Psoas muscle (tissue), 7 donors: ENCODE measurements at regions not wholly inside any gene's neighbourhood (a gene's known extent, or its start where the extent isn't known, plus 50 kb on each side); places are given as distances from the start of the nearest gene placed in this dataset.

Experiments
- ATAC-seq, 4 donors: fragments of 200-7000 bp; cut with Tn5 transposase; one replicate each; pipeline ENCODE4 v1.9.1; 2020; ENCODE audit warnings: moderate library complexity in 3 of 4, mild to moderate bottlenecking in 2 of 4
- DNase-seq, 2 donors: peaks; one replicate each; pipeline ENCODE4 v3.0.0-alpha.2; 2020
- H3K27ac ChIP-seq: fragments of 200-600 bp; one replicate; pipeline ENCODE4 v1.8.0; 2022
- H3K27me3 ChIP-seq, 3 donors: fragments of 200-600 bp in 1 of 3; one replicate each; pipeline versions ENCODE4 v1.6.1 to v1.8.0; 2013 to 2022; ENCODE audit warnings: low read length in 2 of 3, mild to moderate bottlenecking in 2 of 3, moderate library complexity in 1 of 3; ENCODE audit not compliant: insufficient read depth in 3 of 3
- H3K36me3 ChIP-seq, 2 donors: fragments of 200-600 bp in 1 of 2; one replicate each; pipeline versions ENCODE4 v1.6.1 to v1.8.0; 2013 to 2022; ENCODE audit warnings: low read depth in 1 of 2, mild to moderate bottlenecking in 1 of 2, moderate library complexity in 1 of 2; ENCODE audit not compliant: insufficient read depth in 1 of 2
- H3K4me1 ChIP-seq: fragments of 200-600 bp; one replicate; pipeline ENCODE4 v1.8.0; 2022
- H3K4me3 ChIP-seq: fragments of 200-600 bp; one replicate; pipeline ENCODE4 v1.8.0; 2022; ENCODE audit warnings: mild to moderate bottlenecking
- H3K9me3 ChIP-seq: fragments of 200-600 bp; one replicate; pipeline ENCODE4 v1.8.0; 2022
- WGBS, 3 donors: extraction: QIAGEN DNeasy Blood & Tissue Kit; methylation state at CpG; one replicate each; pipeline versions ENCODE4 v1.1.6 to v1.1.7; 2013; 5-methylcytosine and 5-hydroxymethylcytosine counted together
- intact Hi-C, 2 donors: fragments of 100-400 bp; cut with DNase I; formaldehyde crosslinking; loops; one replicate each; pipeline versions ENCODE4 v1.11.0 to v1.14.2; 2022
- TF ChIP-seq, protein P1 (sequence below): fragments of 200-600 bp; IDR thresholded peaks from one replicate; pipeline ENCODE4 v1.8.0; 2022; ENCODE audit warnings: antibody characterized with exemption
- donor health status: healthy with polysubstance abuse.
- donor health status: DM: no; HTN: no; CAD: no; lungs with moderate emphysema.
- donor health status: Bipolar disorder and iron deficiency.
- donor health status: healthy.
- donor health status: DM: yes; HTN: yes; CAD: no.
- donor health status: DM: no; HTN: no; CAD: no.
- donor health status: DM: yes; HTN: yes; CAD: no.

DNA sequence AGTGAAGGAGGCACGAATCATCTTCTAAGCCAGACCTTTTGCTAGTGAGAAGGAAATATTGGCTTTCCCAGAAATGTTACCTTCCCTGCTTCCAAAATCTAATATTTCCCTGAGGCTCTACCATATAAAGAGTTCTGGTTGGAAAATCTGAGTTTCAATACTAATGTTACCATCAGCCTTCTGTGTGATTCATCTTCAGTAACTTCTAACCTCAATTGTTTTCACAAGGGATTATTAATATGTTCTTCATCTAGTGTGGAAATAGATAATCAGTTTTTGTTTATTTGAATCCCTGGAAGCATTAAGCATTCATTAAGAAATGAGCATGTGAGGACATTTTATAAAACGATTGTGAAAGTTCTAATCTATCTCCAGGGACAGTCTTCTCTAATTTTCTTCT is 720.9 kb downstream of the AACS start:
- Histone ChIP-seq H3K36me3 (no peaks in the 10 kb centered on the region), H3K4me3 (no peak overlapping the region), H3K27ac (no peak overlapping the region), H3K9me3 (no peaks in the 10 kb centered on the region), H3K4me1 (no peaks in the 10 kb centered on the region), H3K27me3 (no peaks in the 10 kb centered on the region)
- TF ChIP-seq, protein P1, sequence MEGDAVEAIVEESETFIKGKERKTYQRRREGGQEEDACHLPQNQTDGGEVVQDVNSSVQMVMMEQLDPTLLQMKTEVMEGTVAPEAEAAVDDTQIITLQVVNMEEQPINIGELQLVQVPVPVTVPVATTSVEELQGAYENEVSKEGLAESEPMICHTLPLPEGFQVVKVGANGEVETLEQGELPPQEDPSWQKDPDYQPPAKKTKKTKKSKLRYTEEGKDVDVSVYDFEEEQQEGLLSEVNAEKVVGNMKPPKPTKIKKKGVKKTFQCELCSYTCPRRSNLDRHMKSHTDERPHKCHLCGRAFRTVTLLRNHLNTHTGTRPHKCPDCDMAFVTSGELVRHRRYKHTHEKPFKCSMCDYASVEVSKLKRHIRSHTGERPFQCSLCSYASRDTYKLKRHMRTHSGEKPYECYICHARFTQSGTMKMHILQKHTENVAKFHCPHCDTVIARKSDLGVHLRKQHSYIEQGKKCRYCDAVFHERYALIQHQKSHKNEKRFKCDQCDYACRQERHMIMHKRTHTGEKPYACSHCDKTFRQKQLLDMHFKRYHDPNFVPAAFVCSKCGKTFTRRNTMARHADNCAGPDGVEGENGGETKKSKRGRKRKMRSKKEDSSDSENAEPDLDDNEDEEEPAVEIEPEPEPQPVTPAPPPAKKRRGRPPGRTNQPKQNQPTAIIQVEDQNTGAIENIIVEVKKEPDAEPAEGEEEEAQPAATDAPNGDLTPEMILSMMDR: no peak
- no peak for ATAC-seq
- no peak for DNase-seq
- intact Hi-C loops: no loop called here
- 32 to 46% (median 43%) methylated on average over 2 of the region's 2 CpGs for WGBS, 3 donors

GRCh38 chr12:125794401-125794800 is 729.2 kb downstream of the AACS start:
- DNase-seq: no peak
- H3K9me3 ChIP-seq: no peaks in the 10 kb centered on the region
- TF ChIP-seq, protein P1: no peak
- H3K4me3 ChIP-seq: no peak overlapping the region
- intact Hi-C loops: no loop called here
- no peak for ATAC-seq
- H3K4me1 ChIP-seq: no peaks in the 10 kb centered on the region
- no peaks in the 10 kb centered on the region for H3K36me3 ChIP-seq
- H3K27ac ChIP-seq: no peak overlapping the region
- 26 to 44% (median 30%) methylated on average over 3 of the region's 3 CpGs for WGBS, 3 donors
- no peaks in the 10 kb centered on the region for H3K27me3 ChIP-seq

GRCh38 chr12:125797421-125798175 is 732.4 kb downstream of the AACS start:
- Histone ChIP-seq H3K27me3 (no peaks in the 10 kb centered on the region), H3K36me3 (no peaks in the 10 kb centered on the region), H3K4me1 (no peaks in the 10 kb centered on the region), H3K9me3 (no peaks in the 10 kb centered on the region), H3K27ac (no peak overlapping the region), H3K4me3 (no peak overlapping the region)
- no peak for ATAC-seq
- intact Hi-C loops: no loop called here
- 75 to 77% (median 75%) methylated on average over 4 of the region's 4 CpGs for WGBS, 3 donors
- no peak for DNase-seq
- TF ChIP-seq, protein P1: no peak

- no peaks in the 10 kb centered on the region for H3K9me3 ChIP-seq
- H3K27me3 ChIP-seq: no peaks in the 10 kb centered on the region
- H3K4me1 ChIP-seq: no peaks in the 10 kb centered on the region
- H3K36me3 ChIP-seq: no peaks in the 10 kb centered on the region
- no peak overlapping the region for H3K4me3 ChIP-seq
- 81 to 87% (median 83%) methylated on average over 7 of the region's 7 CpGs for WGBS, 3 donors
- H3K27ac ChIP-seq: no peak overlapping the region
- TF ChIP-seq, protein P1: no peak
- intact Hi-C loops: no loop called here
- no peak for ATAC-seq
- DNase-seq: no peak
Observed at GRCh38 chr12:125804660-125805059, 739.4 kb downstream of the AACS start.

DNA sequence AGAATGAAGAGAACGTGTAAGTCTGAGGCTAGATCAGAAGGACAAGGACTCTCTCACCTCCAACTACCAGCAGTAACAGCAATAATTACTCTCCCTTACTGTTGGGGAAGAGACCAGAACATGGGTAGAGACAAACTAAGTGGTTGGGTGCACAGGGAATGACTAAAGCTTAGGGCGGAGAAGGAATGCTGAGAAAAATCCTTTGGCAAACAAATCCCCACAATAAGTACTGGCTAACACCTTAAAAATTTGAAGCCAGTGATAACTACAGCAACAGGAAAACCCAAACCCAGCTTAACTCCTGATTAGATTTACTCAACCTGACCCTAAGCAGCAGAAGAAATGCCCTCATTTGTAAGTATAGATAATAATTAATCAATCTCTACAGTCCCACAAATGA is 759.0 kb downstream of the AACS start:
- ATAC-seq (no peak), DNase-seq (no peak)
- TF ChIP-seq, protein P1: no peak
- intact Hi-C loops: no loop called here
- Histone ChIP-seq H3K9me3 (peaks cover 5% of the 10 kb centered on the region), H3K4me3 (no peak overlapping the region), H3K27ac (no peak overlapping the region), H3K36me3 (no peaks in the 10 kb centered on the region), H3K4me1 (no peaks in the 10 kb centered on the region), H3K27me3 (no peaks in the 10 kb centered on the region)
- 84 to 93% (median 86%) methylated on average over 2 of the region's 2 CpGs for WGBS, 3 donors
